HepG2 (cell line): ENCODE measurements at regions not wholly inside any gene's neighbourhood (a gene's known extent, or its start where the extent isn't known, plus 50 kb on each side); places are given as distances from the start of the nearest gene placed in this dataset.
"Not testable (repeated sequence)": the region's sequence is repeated elsewhere in the genome, so short reads cannot be mapped to it uniquely, and the experiment has no call there.

Experiments
- EP300 ChIP-seq, 3 experiments: sonication (generic) in 1 of 3; formaldehyde crosslinking in 1 of 3; IDR thresholded peaks; 2 replicates each; pipeline versions ENCODE4 v1.5.1 to v1.6.1; 2011 to 2020; ENCODE audit warnings: low read depth in 2 of 3, low read length in 2 of 3, borderline replicate concordance in 1 of 3, improper control_type of control experiment in 1 of 3, mild to moderate bottlenecking in 1 of 3, missing genetic modification reagents in 1 of 3, moderate library complexity in 1 of 3
- GTF2F1 ChIP-seq: fragments of 150-350 bp; IDR thresholded peaks from 2 replicates; pipeline ENCODE4 v1.6.1; 2014; ENCODE audit warnings: low read length
- MAFF ChIP-seq: IDR thresholded peaks from 2 replicates; pipeline ENCODE4 v1.6.1; 2011; ENCODE audit warnings: low read depth, low read length, improper control_type of control experiment
- NR1H2 ChIP-seq: sonication (generic); formaldehyde crosslinking; IDR thresholded peaks from 2 replicates; pipeline ENCODE4 v1.8.1; 2022; ENCODE audit warnings: low read depth, missing genetic modification reagents, borderline replicate concordance
- POLR2A ChIP-seq, 2 experiments: IDR thresholded peaks; 2 replicates each; pipeline ENCODE4 v1.6.1; 2011; ENCODE audit warnings: low read depth in 2 of 2, low read length in 2 of 2, mild to moderate bottlenecking in 1 of 2, moderate library complexity in 1 of 2; ENCODE audit not compliant: insufficient read depth in 1 of 2
- RBFOX2 ChIP-seq: fragments of 200-400 bp; formaldehyde crosslinking; IDR thresholded peaks from 2 replicates; pipeline ENCODE4 v1.6.1; 2017; ENCODE audit warnings: low read depth, mild to moderate bottlenecking, low read length
- USF2 ChIP-seq, 2 experiments: sonication (generic) in 1 of 2; formaldehyde crosslinking in 1 of 2; IDR thresholded peaks; 2 replicates each; pipeline versions ENCODE4 v1.5.1 to v1.6.1; 2011 to 2020; ENCODE audit warnings: borderline replicate concordance in 1 of 2, low read depth in 1 of 2, low read length in 1 of 2, mild to moderate bottlenecking in 1 of 2, missing genetic modification reagents in 1 of 2, moderate library complexity in 1 of 2
- ZFAT ChIP-seq: sonication (generic); formaldehyde crosslinking; conservative IDR thresholded peaks from 2 replicates; pipeline ENCODE4 v1.8.1; 2023; ENCODE audit warnings: missing genetic modification reagents, inconsistent platforms
- ZNF577 ChIP-seq: sonication (generic); formaldehyde crosslinking; IDR thresholded peaks from 2 replicates; pipeline ENCODE4 v1.4.0; 2020; ENCODE audit warnings: mild to moderate bottlenecking, low read depth, missing genetic modification reagents, borderline replicate concordance
- TF ChIP-seq, protein P1 (sequence below): sonication (generic); formaldehyde crosslinking; IDR thresholded peaks from 2 replicates; pipeline ENCODE4 v1.5.0; 2020; ENCODE audit warnings: mild to moderate bottlenecking, missing genetic modification reagents, moderate library complexity

DNA sequence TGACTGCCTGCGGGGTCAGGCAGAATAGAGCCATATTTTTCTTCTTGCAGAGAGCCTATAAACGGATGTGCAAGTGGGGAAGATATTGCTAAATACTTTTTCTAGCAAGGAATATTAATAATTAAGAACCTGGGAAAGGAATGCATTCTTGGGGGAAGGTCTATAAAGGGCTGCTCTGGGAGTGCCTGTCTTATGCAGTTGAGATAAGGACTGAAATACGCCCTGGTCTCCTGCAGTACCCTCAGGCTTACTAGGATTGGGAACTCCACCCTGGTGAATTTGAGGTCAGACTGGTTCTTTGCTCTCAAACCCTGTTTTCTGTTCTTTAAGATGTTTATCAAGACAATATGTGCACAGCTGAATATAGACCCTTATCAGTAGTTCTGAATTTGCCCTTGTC, 152.5 kb upstream of the APOOL start:
- TF ChIP-seq EP300 (IDR thresholded peaks at IDR 0.05; ENCODE audit: low read depth in 2 of 2, low read length in 2 of 2); EP300 (CRISPR knock-in tag; IDR thresholded peaks at IDR 0.05; ENCODE audit: borderline replicate concordance); ZFAT; RBFOX2; USF2 (IDR thresholded peaks at IDR 0.05; ENCODE audit: low read depth, low read length); USF2 (CRISPR knock-in tag; IDR thresholded peaks at IDR 0.05; ENCODE audit: borderline replicate concordance); NR1H2; GTF2F1; MAFF; ZNF577 (CRISPR knock-in tag); POLR2A (IDR thresholded peaks at IDR 0.05; ENCODE audit: insufficient read depth in 1 of 2, low read depth in 2 of 2, low read length in 2 of 2): not testable (repeated sequence)
- TF ChIP-seq, protein P1, sequence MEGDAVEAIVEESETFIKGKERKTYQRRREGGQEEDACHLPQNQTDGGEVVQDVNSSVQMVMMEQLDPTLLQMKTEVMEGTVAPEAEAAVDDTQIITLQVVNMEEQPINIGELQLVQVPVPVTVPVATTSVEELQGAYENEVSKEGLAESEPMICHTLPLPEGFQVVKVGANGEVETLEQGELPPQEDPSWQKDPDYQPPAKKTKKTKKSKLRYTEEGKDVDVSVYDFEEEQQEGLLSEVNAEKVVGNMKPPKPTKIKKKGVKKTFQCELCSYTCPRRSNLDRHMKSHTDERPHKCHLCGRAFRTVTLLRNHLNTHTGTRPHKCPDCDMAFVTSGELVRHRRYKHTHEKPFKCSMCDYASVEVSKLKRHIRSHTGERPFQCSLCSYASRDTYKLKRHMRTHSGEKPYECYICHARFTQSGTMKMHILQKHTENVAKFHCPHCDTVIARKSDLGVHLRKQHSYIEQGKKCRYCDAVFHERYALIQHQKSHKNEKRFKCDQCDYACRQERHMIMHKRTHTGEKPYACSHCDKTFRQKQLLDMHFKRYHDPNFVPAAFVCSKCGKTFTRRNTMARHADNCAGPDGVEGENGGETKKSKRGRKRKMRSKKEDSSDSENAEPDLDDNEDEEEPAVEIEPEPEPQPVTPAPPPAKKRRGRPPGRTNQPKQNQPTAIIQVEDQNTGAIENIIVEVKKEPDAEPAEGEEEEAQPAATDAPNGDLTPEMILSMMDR (CRISPR knock-in tag) = not testable (repeated sequence)
